DND-41 (cell line): ENCODE measurements at regions not wholly inside any gene's neighbourhood (a gene's known extent, or its start where the extent isn't known, plus 50 kb on each side); places are given as distances from the start of the nearest gene placed in this dataset.

ENCODE experiments used
- ATAC-seq: fragments of 200-7000 bp; cut with Tn5 transposase; 3 replicates; pipeline ENCODE4 v1.9.1; 2021; ENCODE audit warnings: low read depth; ENCODE audit not compliant: insufficient read depth
- DNase-seq: peaks from one replicate; pipeline ENCODE4 v3.0.0-alpha.2; 2020
- H2AFZ ChIP-seq: 2 replicates; pipeline ENCODE4 v1.6.0; 2012; ENCODE audit warnings: low read depth, low read length
- H3K27ac ChIP-seq: 2 replicates; pipeline ENCODE4 v1.5.1; 2012; ENCODE audit warnings: low read length, inconsistent platforms
- H3K27me3 ChIP-seq: fragments of 200-600 bp; sonication (generic); 2 replicates; pipeline ENCODE4 v1.6.0; 2012; ENCODE audit warnings: low read length, mild to moderate bottlenecking, inconsistent platforms; ENCODE audit not compliant: insufficient read depth, poor library complexity
- H3K36me3 ChIP-seq: 2 replicates; pipeline ENCODE4 v1.5.1; 2012; ENCODE audit warnings: low read length, inconsistent platforms; ENCODE audit not compliant: insufficient read depth
- H3K4me1 ChIP-seq: 2 replicates; pipeline ENCODE4 v1.5.1; 2012; ENCODE audit warnings: mild to moderate bottlenecking, low read length; ENCODE audit not compliant: insufficient read depth
- H3K4me2 ChIP-seq: 2 replicates; pipeline ENCODE4 v1.6.0; 2012; ENCODE audit warnings: mild to moderate bottlenecking, moderate library complexity, low read length, inconsistent platforms; ENCODE audit not compliant: insufficient read depth
- H3K4me3 ChIP-seq, 2 experiments: fragments of 200-600 bp in 1 of 2; shearing (Covaris generic) in 1 of 2; 2 replicates each; pipeline ENCODE4 v1.5.1; 2012 to 2016; ENCODE audit warnings: inconsistent platforms in 2 of 2, low read length in 2 of 2, mild to moderate bottlenecking in 2 of 2, low read depth in 1 of 2, moderate library complexity in 1 of 2
- H3K79me2 ChIP-seq: 2 replicates; pipeline ENCODE4 v1.6.0; 2012; ENCODE audit warnings: low read length, inconsistent platforms; ENCODE audit not compliant: insufficient read depth
- H3K9ac ChIP-seq: 2 replicates; pipeline ENCODE4 v1.6.0; 2012; ENCODE audit warnings: low read depth, mild to moderate bottlenecking, inconsistent platforms, low read length, moderate library complexity
- H3K9me3 ChIP-seq: 2 replicates; pipeline ENCODE4 v1.5.1; 2012; ENCODE audit warnings: low read length, moderate library complexity, mild to moderate bottlenecking, inconsistent platforms; ENCODE audit not compliant: insufficient read depth, severe bottlenecking
- H4K20me1 ChIP-seq: 2 replicates; pipeline ENCODE4 v1.6.0; 2012; ENCODE audit warnings: low read length; ENCODE audit not compliant: insufficient read depth
- EZH2 ChIP-seq: IDR thresholded peaks from 3 replicates; pipeline ENCODE4 v1.6.1; 2012; ENCODE audit warnings: borderline replicate concordance, low read depth, mild to moderate bottlenecking, moderate library complexity, low read length, inconsistent platforms; ENCODE audit not compliant: severe bottlenecking
- TF ChIP-seq, protein P1 (sequence below): IDR thresholded peaks from 2 replicates; pipeline ENCODE4 v1.5.1; 2012; ENCODE audit warnings: borderline replicate concordance, low read length, moderate library complexity, mild to moderate bottlenecking; ENCODE audit not compliant: poor library complexity, severe bottlenecking; ENCODE audit errors: extremely low read depth

DNA sequence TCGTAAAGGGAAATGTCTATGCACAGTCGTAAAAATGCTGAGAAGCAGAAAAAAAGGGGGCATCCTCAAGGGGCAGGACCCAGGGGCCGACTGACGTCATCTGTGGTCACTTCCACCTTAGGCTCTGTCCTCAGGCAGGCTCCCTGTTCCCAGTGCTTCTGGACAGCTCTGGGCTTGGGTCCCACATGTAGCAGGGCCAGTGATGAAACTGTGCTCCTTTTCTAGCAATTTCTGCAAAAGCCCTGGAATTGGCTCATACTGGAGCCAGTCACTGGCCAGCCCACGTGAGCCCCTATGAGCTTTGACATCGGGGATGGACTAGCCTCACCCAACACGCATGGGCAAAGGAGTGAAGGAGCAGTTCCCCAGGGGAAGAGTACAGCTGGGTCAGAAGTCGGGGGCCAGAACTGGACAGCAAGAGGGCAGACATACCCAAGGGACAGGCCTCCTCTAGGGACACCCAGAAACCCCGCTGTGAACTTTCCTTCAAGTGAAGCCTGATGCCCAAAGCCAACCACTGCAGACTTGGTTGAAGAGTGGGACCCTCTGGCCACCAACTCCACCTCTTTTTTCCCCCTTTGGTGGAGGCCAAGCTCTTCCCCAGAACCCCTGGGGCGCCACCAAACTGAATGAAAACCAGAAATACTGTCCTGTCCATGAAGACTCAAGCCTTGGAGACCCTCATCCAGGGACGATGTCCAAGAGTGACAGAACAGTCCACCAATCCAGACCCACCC lies 1349.0 kb downstream of the BRD1 start:
- no peak overlapping the region for H3K27ac ChIP-seq
- no peaks in the 10 kb centered on the region for H3K9me3 ChIP-seq
- no peak overlapping the region for H3K9ac ChIP-seq
- H3K4me2 ChIP-seq = no peak overlapping the region
- H3K36me3 ChIP-seq = no peaks in the 10 kb centered on the region
- DNase-seq (no peak), ATAC-seq (no peak)
- no peak overlapping the region for H2AFZ ChIP-seq
- no peak overlapping the region for H3K4me3 ChIP-seq
- TF ChIP-seq EZH2 = no peak
- TF ChIP-seq, protein P1, sequence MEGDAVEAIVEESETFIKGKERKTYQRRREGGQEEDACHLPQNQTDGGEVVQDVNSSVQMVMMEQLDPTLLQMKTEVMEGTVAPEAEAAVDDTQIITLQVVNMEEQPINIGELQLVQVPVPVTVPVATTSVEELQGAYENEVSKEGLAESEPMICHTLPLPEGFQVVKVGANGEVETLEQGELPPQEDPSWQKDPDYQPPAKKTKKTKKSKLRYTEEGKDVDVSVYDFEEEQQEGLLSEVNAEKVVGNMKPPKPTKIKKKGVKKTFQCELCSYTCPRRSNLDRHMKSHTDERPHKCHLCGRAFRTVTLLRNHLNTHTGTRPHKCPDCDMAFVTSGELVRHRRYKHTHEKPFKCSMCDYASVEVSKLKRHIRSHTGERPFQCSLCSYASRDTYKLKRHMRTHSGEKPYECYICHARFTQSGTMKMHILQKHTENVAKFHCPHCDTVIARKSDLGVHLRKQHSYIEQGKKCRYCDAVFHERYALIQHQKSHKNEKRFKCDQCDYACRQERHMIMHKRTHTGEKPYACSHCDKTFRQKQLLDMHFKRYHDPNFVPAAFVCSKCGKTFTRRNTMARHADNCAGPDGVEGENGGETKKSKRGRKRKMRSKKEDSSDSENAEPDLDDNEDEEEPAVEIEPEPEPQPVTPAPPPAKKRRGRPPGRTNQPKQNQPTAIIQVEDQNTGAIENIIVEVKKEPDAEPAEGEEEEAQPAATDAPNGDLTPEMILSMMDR = no peak
- H3K4me1 ChIP-seq = no peaks in the 10 kb centered on the region
- no peaks in the 10 kb centered on the region for H3K79me2 ChIP-seq
- no peaks in the 10 kb centered on the region for H4K20me1 ChIP-seq
- no peaks in the 10 kb centered on the region for H3K27me3 ChIP-seq

DNA sequence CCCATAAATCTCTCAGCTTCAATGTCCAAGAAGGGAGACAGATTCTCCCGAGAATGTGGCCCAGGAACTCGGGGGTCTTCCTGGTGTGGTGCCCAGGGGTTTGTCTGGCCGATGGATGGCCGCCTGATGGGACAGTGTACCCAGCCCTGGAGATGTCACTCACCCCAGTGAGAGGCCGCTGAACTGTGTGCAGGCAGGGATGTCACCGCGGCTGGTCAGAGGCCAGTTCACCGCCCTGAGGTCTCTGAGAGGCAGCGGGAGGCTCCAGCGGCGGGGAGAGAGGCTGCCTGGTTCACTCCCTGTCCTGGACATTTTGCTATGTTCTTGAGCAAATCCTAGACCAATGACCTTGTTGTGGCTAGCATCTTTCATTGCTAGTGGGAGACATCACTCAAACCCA lies 1349.5 kb downstream of the BRD1 start:
- Histone ChIP-seq H2AFZ (no peak overlapping the region), H3K4me1 (no peaks in the 10 kb centered on the region), H3K27ac (no peak overlapping the region), H3K9me3 (no peaks in the 10 kb centered on the region), H3K79me2 (no peaks in the 10 kb centered on the region), H3K4me2 (no peak overlapping the region), H3K27me3 (no peaks in the 10 kb centered on the region), H3K36me3 (no peaks in the 10 kb centered on the region), H3K4me3 (no peak overlapping the region), H4K20me1 (no peaks in the 10 kb centered on the region), H3K9ac (no peak overlapping the region)
- no peak for ATAC-seq
- no peak for DNase-seq
- TF ChIP-seq, protein P1 = no peak
- TF ChIP-seq EZH2 = no peak

DNA sequence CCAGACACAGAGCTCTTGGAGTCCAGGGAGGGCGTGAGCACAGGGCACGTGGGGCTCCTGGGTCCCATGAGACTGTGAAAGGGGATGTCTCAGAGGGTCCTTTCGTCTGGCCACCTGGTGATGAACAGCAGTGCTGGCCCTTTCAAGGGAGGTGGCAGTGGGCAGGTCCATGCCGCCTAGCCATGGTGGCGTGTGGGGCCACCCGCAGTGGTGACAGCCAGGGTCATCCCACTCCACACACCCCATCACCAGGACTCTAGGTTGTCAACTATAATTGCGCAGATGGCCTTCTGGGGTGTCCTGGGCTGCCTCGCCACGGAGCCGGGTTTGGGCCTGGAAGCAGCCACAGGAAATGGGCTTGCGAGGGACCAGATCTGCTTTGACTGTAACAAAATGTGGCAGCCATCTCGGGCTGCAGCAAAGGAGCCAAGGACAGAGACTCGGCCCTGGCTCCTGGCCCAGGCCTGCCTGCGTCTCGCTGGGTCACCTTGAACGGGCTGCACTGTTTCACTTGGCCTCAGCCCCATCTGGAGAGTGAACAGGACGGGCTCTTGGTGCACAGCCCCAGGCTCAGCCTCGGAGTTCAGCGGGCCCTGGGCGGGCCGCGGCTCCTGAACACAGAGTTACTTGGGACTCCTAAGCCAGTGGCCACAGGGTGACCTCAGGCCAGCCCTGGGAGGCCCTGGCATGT lies 1350.5 kb downstream of the BRD1 start:
- H3K4me3 ChIP-seq = no peak overlapping the region
- H3K4me1 ChIP-seq = no peaks in the 10 kb centered on the region
- no peak for DNase-seq
- no peak for ATAC-seq
- H2AFZ ChIP-seq = no peak overlapping the region
- H3K36me3 ChIP-seq = no peaks in the 10 kb centered on the region
- H3K27ac ChIP-seq = no peak overlapping the region
- no peaks in the 10 kb centered on the region for H3K9me3 ChIP-seq
- no peaks in the 10 kb centered on the region for H3K27me3 ChIP-seq
- H3K9ac ChIP-seq = no peak overlapping the region
- TF ChIP-seq, protein P1 = no peak
- TF ChIP-seq EZH2 = no peak
- no peak overlapping the region for H3K4me2 ChIP-seq
- no peaks in the 10 kb centered on the region for H4K20me1 ChIP-seq
- H3K79me2 ChIP-seq = no peaks in the 10 kb centered on the region
